H1 (cell line): ENCODE measurements at regions not wholly inside any gene's neighbourhood (a gene's known extent, or its start where the extent isn't known, plus 50 kb on each side); places are given as distances from the start of the nearest gene placed in this dataset.
"Not testable (repeated sequence)": the region's sequence is repeated elsewhere in the genome, so short reads cannot be mapped to it uniquely, and the experiment has no call there.

Source experiments
- CTCF ChIA-PET: fragments of 300-600 bp; sonication (Branson Sonifier 250); formaldehyde crosslinking; loops from one replicate; lab custom pipeline; 2021; ENCODE audit not compliant: partially characterized antibody; lab: Charles Lee
- POLR2A ChIA-PET: fragments of 300-600 bp; sonication (Branson Sonifier 250); formaldehyde crosslinking; loops from one replicate; lab custom pipeline; 2021; ENCODE audit warnings: inconsistent platforms; ENCODE audit not compliant: partially characterized antibody; lab: Charles Lee
- DNase-seq, 2 experiments: peaks; one replicate each; pipeline versions ENCODE4 v3.0.0 to v3.0.0-alpha.2; 2010 to 2022; ENCODE audit warnings: low spot score in 2 of 2, low read depth in 1 of 2, mixed read lengths in 1 of 2
- FAIRE-seq: peaks from 2 replicates; lab custom pipeline; 2011; peaks lifted over from hg19 to GRCh38; lab: Jason Lieb, UNC
- H2AFZ ChIP-seq: 2 replicates; pipeline ENCODE4 v1.8.1; 2012; ENCODE audit warnings: low read length, inconsistent platforms
- H2AK5ac ChIP-seq: 2 replicates; pipeline ENCODE4 v1.6.1; 2013; ENCODE audit warnings: low read depth, low read length
- H2BK120ac ChIP-seq: replicated peaks from 2 replicates; pipeline ENCODE3; 2013; ENCODE audit warnings: low read depth, low read length, inconsistent platforms
- H2BK12ac ChIP-seq: 2 replicates; pipeline ENCODE4 v1.6.1; 2013; ENCODE audit warnings: low read depth, low read length
- H2BK15ac ChIP-seq: 2 replicates; pipeline ENCODE4 v1.6.1; 2013; ENCODE audit warnings: low read length
- H2BK20ac ChIP-seq: 2 replicates; pipeline ENCODE4 v1.6.1; 2013; ENCODE audit warnings: low read length
- H2BK5ac ChIP-seq: 2 replicates; pipeline ENCODE4 v1.6.1; 2013; ENCODE audit warnings: low read depth, low read length
- H3K14ac ChIP-seq: 2 replicates; pipeline ENCODE4 v1.6.1; 2013; ENCODE audit warnings: inconsistent platforms; ENCODE audit not compliant: insufficient read length
- H3K18ac ChIP-seq: 2 replicates; pipeline ENCODE4 v1.6.1; 2013; ENCODE audit warnings: low read length; ENCODE audit errors: extremely low read depth
- H3K23ac ChIP-seq: 2 replicates; pipeline ENCODE4 v1.6.1; 2013; ENCODE audit warnings: inconsistent platforms; ENCODE audit not compliant: insufficient read length
- H3K23me2 ChIP-seq: 2 replicates; pipeline ENCODE4 v1.6.1; 2013; ENCODE audit warnings: low read depth, low read length
- H3K27ac ChIP-seq: 2 replicates; pipeline ENCODE4 v1.6.1; 2011; ENCODE audit warnings: low read depth, low read length, inconsistent platforms
- H3K27me3 ChIP-seq, 4 experiments: replicated peaks in 1 of 4; 1 replicate in 1 of 4; 2 replicates in 3 of 4; pipeline versions ENCODE4 v1.6.1 to v1.8.1; 2011 to 2013; ENCODE audit warnings: low read length in 3 of 4, mild to moderate bottlenecking in 3 of 4, inconsistent platforms in 2 of 4, mixed read lengths in 2 of 4, moderate library complexity in 1 of 4; ENCODE audit not compliant: control insufficient read depth in 3 of 4, insufficient read depth in 3 of 4; ENCODE audit errors: extremely low read depth in 1 of 4
- H3K36me3 ChIP-seq, 4 experiments: 2 replicates each; pipeline versions ENCODE4 v1.6.1 to v1.8.1; 2011 to 2013; ENCODE audit warnings: mild to moderate bottlenecking in 4 of 4, low read length in 3 of 4, moderate library complexity in 2 of 4, control low read depth in 1 of 4, inconsistent platforms in 1 of 4; ENCODE audit not compliant: insufficient read depth in 4 of 4, control insufficient read depth in 2 of 4
- H3K4ac ChIP-seq: replicated peaks from 2 replicates; pipeline ENCODE3; 2013; ENCODE audit warnings: low read length, low read depth, mixed read lengths, inconsistent platforms; ENCODE audit not compliant: insufficient read length
- H3K4me1 ChIP-seq, 4 experiments: replicated peaks in 1 of 4; 1 replicate in 1 of 4; 2 replicates in 3 of 4; pipeline versions ENCODE4 v1.6.1 to v1.8.1; 2011 to 2013; ENCODE audit warnings: low read length in 3 of 4, inconsistent platforms in 2 of 4, mixed read lengths in 1 of 4; ENCODE audit not compliant: insufficient read depth in 4 of 4, control insufficient read depth in 3 of 4
- H3K4me2 ChIP-seq, 2 experiments: 2 replicates each; pipeline versions ENCODE4 v1.6.1 to v1.8.1; 2011 to 2013; ENCODE audit warnings: low read depth in 2 of 2, low read length in 2 of 2, control low read depth in 1 of 2, inconsistent platforms in 1 of 2, mild to moderate bottlenecking in 1 of 2; ENCODE audit not compliant: insufficient read depth in 1 of 2
- H3K4me3 ChIP-seq, 4 experiments: fragments of 200-600, 300-600 bp in 1 of 4; sonication (generic), shearing (Covaris generic), sonication (Bioruptor Twin) in 1 of 4; 2 replicates each; pipeline versions ENCODE4 v1.5.1 to v1.8.1; 2011 to 2016; ENCODE audit warnings: low read length in 4 of 4, low read depth in 3 of 4, control low read depth in 2 of 4, inconsistent platforms in 2 of 4, mild to moderate bottlenecking in 2 of 4, mixed read lengths in 1 of 4, moderate library complexity in 1 of 4; ENCODE audit not compliant: insufficient read depth in 2 of 4; ENCODE audit errors: extremely low read depth in 1 of 4
- H3K56ac ChIP-seq: replicated peaks from 2 replicates; pipeline ENCODE3; 2013; ENCODE audit warnings: low read depth, mild to moderate bottlenecking, mixed read lengths, low read length, inconsistent platforms; ENCODE audit not compliant: insufficient read length
- H3K79me1 ChIP-seq: 2 replicates; pipeline ENCODE4 v1.6.1; 2013; ENCODE audit warnings: low read depth, low read length, control low read depth
- H3K79me2 ChIP-seq, 2 experiments: 2 replicates each; pipeline versions ENCODE4 v1.6.1 to v1.8.1; 2012 to 2013; ENCODE audit warnings: low read length in 2 of 2, mild to moderate bottlenecking in 2 of 2, inconsistent platforms in 1 of 2; ENCODE audit not compliant: insufficient read depth in 2 of 2, control insufficient read depth in 1 of 2
- H3K9ac ChIP-seq, 4 experiments: replicated peaks in 1 of 4; 1 replicate in 1 of 4; 2 replicates in 3 of 4; pipeline versions ENCODE4 v1.6.1 to v1.8.1; 2011 to 2013; ENCODE audit warnings: low read depth in 3 of 4, low read length in 3 of 4, control low read depth in 2 of 4, mild to moderate bottlenecking in 2 of 4, moderate library complexity in 2 of 4, inconsistent platforms in 1 of 4; ENCODE audit errors: extremely low read depth in 1 of 4
- H3K9me3 ChIP-seq, 2 experiments: 2 replicates each; pipeline versions ENCODE4 v1.6.1 to v1.8.1; 2012 to 2013; ENCODE audit warnings: mild to moderate bottlenecking in 2 of 2, moderate library complexity in 2 of 2, control low read depth in 1 of 2, inconsistent platforms in 1 of 2, low read depth in 1 of 2, low read length in 1 of 2, mixed read lengths in 1 of 2; ENCODE audit not compliant: insufficient read depth in 2 of 2
- H4K20me1 ChIP-seq, 2 experiments: replicated peaks in 1 of 2; 2 replicates each; pipeline versions ENCODE3 to v1.8.1; 2011 to 2013; ENCODE audit warnings: inconsistent platforms in 2 of 2, low read length in 2 of 2, mild to moderate bottlenecking in 1 of 2; ENCODE audit not compliant: insufficient read depth in 2 of 2, control insufficient read depth in 1 of 2
- H4K5ac ChIP-seq: 2 replicates; pipeline ENCODE4 v1.6.1; 2013; ENCODE audit warnings: low read length, low read depth, mixed read lengths, inconsistent platforms; ENCODE audit not compliant: insufficient read length
- H4K8ac ChIP-seq: 2 replicates; pipeline ENCODE4 v1.8.0; 2013; ENCODE audit warnings: mild to moderate bottlenecking, moderate library complexity, low read length, inconsistent platforms; ENCODE audit not compliant: insufficient read depth; ENCODE audit errors: extremely low read depth
- H4K91ac ChIP-seq: replicated peaks from 2 replicates; pipeline ENCODE3; 2013; ENCODE audit warnings: low read length, mixed read lengths, inconsistent platforms; ENCODE audit not compliant: insufficient read length
- WGBS, 2 experiments: shearing (Covaris generic) in 1 of 2; methylation state at CpG; one replicate each; pipeline versions ENCODE4 v1.1.6 to v1.1.7; 2013 to 2015; ENCODE audit warnings: low lambda C conversion rate in 2 of 2, mixed read lengths in 2 of 2, inconsistent platforms in 1 of 2, low coverage in 1 of 2, missing lambda C conversion rate in 1 of 2; ENCODE audit not compliant: insufficient replicate concordance in 2 of 2, insufficient coverage in 1 of 2, insufficient read length in 1 of 2; ENCODE audit errors: extremely low coverage in 1 of 2, missing lambda C conversion rate in 1 of 2; 5-methylcytosine and 5-hydroxymethylcytosine counted together

GRCh38 chr1:105470541-105470940 lies 1585.9 kb upstream of the PRMT6 start:
- H4K8ac ChIP-seq, H4K91ac ChIP-seq, H3K79me1 ChIP-seq, H3K23me2 ChIP-seq, H3K79me2 ChIP-seq, H4K5ac ChIP-seq, H3K27me3 ChIP-seq, H2AK5ac ChIP-seq, FAIRE-seq, H3K56ac ChIP-seq, H2BK120ac ChIP-seq, H2BK20ac ChIP-seq, H4K20me1 ChIP-seq, H3K36me3 ChIP-seq, H3K27ac ChIP-seq, H2BK12ac ChIP-seq, H3K9ac ChIP-seq, H3K23ac ChIP-seq, CTCF ChIA-PET, H3K4me3 ChIP-seq, H3K4me1 ChIP-seq, H2AFZ ChIP-seq, DNase-seq, H3K9me3 ChIP-seq, H2BK5ac ChIP-seq, H3K18ac ChIP-seq, POLR2A ChIA-PET, H3K14ac ChIP-seq, H3K4ac ChIP-seq, H3K4me2 ChIP-seq, H2BK15ac ChIP-seq: not testable (repeated sequence)
- 93% methylated on average over 7 of the region's 7 CpGs; no CpG with 5 or more reads in 1 of the 2 experiments for WGBS, 2 experiments
